Activated CD8-positive, alpha-beta T cell treated with anti-CD3 and anti-CD28 coated beads for 36 hours (primary cell): ENCODE measurements at regions not wholly inside any gene's neighbourhood (a gene's known extent, or its start where the extent isn't known, plus 50 kb on each side); places are given as distances from the start of the nearest gene placed in this dataset.

Source experiments
- ATAC-seq: fragments of 200-7000 bp; cut with Tn5 transposase; one replicate; pipeline ENCODE4 v1.10.0; 2021; ENCODE audit warnings: mild to moderate bottlenecking, moderate library complexity
- CTCF ChIA-PET: fragments of 350-600 bp; sonication (Branson Sonifier 250); formaldehyde crosslinking; loops from one replicate; lab custom pipeline; 2021; ENCODE audit warnings: antibody characterized with exemption; lab: Charles Lee
- POLR2A ChIA-PET: fragments of 350-600 bp; sonication (Branson Sonifier 250); formaldehyde crosslinking; loops from one replicate; lab custom pipeline; 2021; ENCODE audit warnings: antibody characterized with exemption; lab: Charles Lee
- DNase-seq: peaks from one replicate; pipeline ENCODE4 v3.0.0-alpha.2; 2020
- H3K27ac Mint-ChIP-seq: one replicate; pipeline ENCODE4 v1.8.0; 2021; ENCODE audit warnings: mild to moderate bottlenecking, mixed read lengths
- H3K27me3 Mint-ChIP-seq: one replicate; pipeline ENCODE4 v1.8.0; 2021; ENCODE audit warnings: mixed read lengths
- H3K36me3 Mint-ChIP-seq: one replicate; pipeline ENCODE4 v1.8.0; 2021; ENCODE audit warnings: low read depth, mixed read lengths
- H3K4me1 Mint-ChIP-seq: one replicate; pipeline ENCODE4 v1.8.0; 2021; ENCODE audit warnings: low read depth, mixed read lengths
- H3K4me3 Mint-ChIP-seq: one replicate; pipeline ENCODE4 v1.8.0; 2021; ENCODE audit warnings: mild to moderate bottlenecking, moderate library complexity, mixed read lengths
- H3K9me3 Mint-ChIP-seq: one replicate; pipeline ENCODE4 v1.8.0; 2021; ENCODE audit warnings: mixed read lengths
- intact Hi-C: fragments of 100-400 bp; cut with micrococcal nuclease; formaldehyde crosslinking; loops from one replicate; pipeline ENCODE4 v1.10.0; 2022
- TF ChIP-seq, protein P1 (sequence below): fragments of 200-600 bp; IDR thresholded peaks from one replicate; pipeline ENCODE4 v1.8.0; 2022; ENCODE audit warnings: antibody characterized with exemption, mild to moderate bottlenecking

DNA sequence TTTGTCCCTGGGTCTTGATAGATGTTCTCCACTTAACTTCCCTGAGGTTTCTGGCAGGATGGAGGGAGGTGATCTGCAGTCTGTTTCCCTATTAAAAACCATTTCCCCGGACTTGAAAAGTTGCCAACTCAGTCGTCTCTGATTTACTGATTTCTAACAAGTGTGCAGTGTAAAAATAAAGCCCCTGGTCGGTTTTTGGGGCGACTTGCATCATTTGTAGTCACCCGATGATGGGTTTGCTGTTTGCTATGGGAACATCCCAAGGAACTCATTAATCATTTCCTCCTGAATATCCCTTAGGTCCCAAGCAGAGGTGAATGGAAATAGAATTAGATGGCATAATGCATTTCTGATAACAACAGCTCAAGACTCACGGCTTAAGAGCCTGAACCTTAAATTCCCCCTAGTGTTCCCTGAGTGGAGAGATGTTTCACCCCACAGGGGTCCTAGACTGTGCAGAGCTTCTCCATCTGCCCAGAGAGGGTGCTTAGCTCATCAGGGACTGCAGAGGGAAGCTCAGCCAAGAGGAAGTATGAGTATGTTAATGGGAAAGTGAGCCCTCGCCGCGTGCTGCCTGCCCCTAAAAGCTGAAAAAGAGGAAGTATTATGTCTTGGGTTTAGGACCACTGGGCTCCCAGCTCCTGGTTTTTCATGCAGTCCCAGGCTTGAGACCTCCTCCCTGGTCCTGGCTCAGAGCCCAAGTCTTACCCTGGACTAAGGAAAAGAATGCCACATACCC is 115.1 kb upstream of the DAP start:
- ChIA-PET CTCF (interaction anchor here (1.0 to 1.2 kb wide), 4 partner anchors 9 to 19 kb away, joined by 3 to 5 read pairs (median 4); no protein-coding TSS in a partner anchor), POLR2A (no interaction called here)
- DNase-seq, result no peak
- intact Hi-C loops, result no loop called here
- no peak overlapping the region for H3K27ac Mint-ChIP-seq
- peaks cover 13% of the 10 kb centered on the region for H3K27me3 Mint-ChIP-seq
- no peaks in the 10 kb centered on the region for H3K9me3 Mint-ChIP-seq
- H3K4me3 Mint-ChIP-seq, result no peak overlapping the region
- no peaks in the 10 kb centered on the region for H3K36me3 Mint-ChIP-seq
- no peak for ATAC-seq
- TF ChIP-seq, protein P1, sequence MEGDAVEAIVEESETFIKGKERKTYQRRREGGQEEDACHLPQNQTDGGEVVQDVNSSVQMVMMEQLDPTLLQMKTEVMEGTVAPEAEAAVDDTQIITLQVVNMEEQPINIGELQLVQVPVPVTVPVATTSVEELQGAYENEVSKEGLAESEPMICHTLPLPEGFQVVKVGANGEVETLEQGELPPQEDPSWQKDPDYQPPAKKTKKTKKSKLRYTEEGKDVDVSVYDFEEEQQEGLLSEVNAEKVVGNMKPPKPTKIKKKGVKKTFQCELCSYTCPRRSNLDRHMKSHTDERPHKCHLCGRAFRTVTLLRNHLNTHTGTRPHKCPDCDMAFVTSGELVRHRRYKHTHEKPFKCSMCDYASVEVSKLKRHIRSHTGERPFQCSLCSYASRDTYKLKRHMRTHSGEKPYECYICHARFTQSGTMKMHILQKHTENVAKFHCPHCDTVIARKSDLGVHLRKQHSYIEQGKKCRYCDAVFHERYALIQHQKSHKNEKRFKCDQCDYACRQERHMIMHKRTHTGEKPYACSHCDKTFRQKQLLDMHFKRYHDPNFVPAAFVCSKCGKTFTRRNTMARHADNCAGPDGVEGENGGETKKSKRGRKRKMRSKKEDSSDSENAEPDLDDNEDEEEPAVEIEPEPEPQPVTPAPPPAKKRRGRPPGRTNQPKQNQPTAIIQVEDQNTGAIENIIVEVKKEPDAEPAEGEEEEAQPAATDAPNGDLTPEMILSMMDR, result no peak
- no peaks in the 10 kb centered on the region for H3K4me1 Mint-ChIP-seq

DNA sequence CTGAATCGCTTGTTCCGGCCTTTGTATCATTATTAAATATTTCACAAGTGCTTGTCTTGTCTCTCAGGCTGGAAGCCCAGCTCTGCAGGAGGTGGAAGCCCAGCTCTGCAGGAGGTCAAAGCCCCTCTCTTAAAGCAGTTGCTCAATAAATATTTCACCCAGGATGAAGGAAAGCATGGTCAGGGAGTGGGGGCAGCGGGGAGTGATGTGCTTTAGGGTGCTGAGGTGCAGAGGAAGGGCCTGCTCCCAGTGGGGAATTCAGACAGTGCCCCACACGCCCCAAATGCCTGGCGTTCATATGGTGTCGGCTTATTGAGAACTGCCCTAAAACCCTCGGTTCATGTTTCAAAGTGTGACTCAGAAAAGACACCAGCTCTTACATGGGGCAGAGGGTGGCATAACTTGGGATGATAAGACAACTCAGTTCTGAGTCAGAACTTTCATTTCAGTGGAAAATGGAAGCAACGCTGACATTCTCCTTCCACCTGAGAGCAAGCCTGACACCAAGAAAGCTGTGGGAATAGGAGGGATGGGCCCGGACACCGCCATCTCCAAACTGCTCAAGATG is 114.3 kb upstream of the DAP start:
- intact Hi-C loops, result no loop called here

DNA sequence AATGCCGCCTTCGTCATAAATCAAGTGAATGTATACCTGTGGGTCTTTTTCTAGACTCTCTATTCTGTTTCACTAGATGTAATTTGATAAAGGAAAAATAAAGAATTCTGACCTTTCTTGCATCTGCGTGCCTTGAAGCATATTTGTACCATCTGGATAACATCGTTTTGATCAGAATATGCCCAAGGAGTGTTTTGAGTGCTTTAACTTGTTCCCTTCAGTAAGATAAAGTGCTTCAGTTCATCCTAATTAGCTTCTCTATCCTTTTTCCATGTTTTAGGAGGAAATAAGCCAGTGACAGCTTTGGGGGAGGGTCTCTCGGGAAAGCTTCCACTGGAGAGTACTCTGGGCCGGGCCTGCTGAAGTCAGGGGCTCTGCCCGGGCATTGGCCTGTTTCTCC is 113.5 kb upstream of the DAP start:
- H3K27me3 Mint-ChIP-seq, result peaks cover 11% of the 10 kb centered on the region
- H3K27ac Mint-ChIP-seq, result no peak overlapping the region
- ChIA-PET CTCF (no interaction called here), POLR2A (interaction anchor here (0.6 kb wide), 1 partner anchor 10 kb away, joined by 3 read pairs; no protein-coding TSS in a partner anchor)
- no peaks in the 10 kb centered on the region for H3K36me3 Mint-ChIP-seq
- DNase-seq, result no peak
- H3K4me1 Mint-ChIP-seq, result no peaks in the 10 kb centered on the region
- intact Hi-C loops, result no loop called here
- no peak for ATAC-seq
- no peak overlapping the region for H3K4me3 Mint-ChIP-seq
- TF ChIP-seq, protein P1, result no peak
- H3K9me3 Mint-ChIP-seq, result no peaks in the 10 kb centered on the region

More for the DNA sequence above, 114.3 kb upstream of the DAP start:
- ATAC-seq, result no peak
- POLR2A ChIA-PET, result no interaction called here
- no peaks in the 10 kb centered on the region for H3K4me1 Mint-ChIP-seq
- H3K27ac Mint-ChIP-seq, result no peak overlapping the region
- no peak overlapping the region for H3K4me3 Mint-ChIP-seq
- no peak for DNase-seq
- peaks cover 13% of the 10 kb centered on the region for H3K27me3 Mint-ChIP-seq
- no peaks in the 10 kb centered on the region for H3K36me3 Mint-ChIP-seq
- TF ChIP-seq, protein P1, result no peak
- CTCF ChIA-PET, result interaction anchor here (1.1 kb wide), 1 partner anchor 9 kb away, joined by 4 read pairs; no protein-coding TSS in a partner anchor
- no peaks in the 10 kb centered on the region for H3K9me3 Mint-ChIP-seq

DNA sequence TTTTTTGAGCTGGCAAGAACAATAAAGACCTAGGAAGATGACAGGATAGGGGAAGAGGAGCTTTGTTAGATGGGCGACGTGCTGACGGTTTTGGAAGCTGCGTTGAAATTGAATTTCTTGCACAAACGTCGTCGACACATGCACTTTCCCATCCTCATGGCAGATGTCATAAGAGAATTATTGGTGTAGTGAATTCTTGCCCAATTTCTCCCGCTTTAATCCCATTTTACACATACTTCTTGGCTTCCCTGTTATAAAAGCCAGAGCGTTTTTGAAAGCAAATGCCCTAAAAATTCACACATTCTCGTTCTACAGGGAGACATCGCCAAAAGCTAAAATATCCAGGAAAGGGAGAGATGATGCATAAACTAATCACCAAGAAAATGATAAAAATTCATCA is 109.8 kb upstream of the DAP start:
- Mint-ChIP-seq H3K4me1 (no peaks in the 10 kb centered on the region), H3K4me3 (no peak overlapping the region), H3K36me3 (no peaks in the 10 kb centered on the region), H3K27me3 (peaks cover 5% of the 10 kb centered on the region), H3K27ac (no peak overlapping the region), H3K9me3 (no peaks in the 10 kb centered on the region)
- intact Hi-C loops, result no loop called here
- POLR2A ChIA-PET, result no interaction called here
- CTCF ChIA-PET, result no interaction called here
- no peak for ATAC-seq
- no peak for DNase-seq
- TF ChIP-seq, protein P1, result no peak

DNA sequence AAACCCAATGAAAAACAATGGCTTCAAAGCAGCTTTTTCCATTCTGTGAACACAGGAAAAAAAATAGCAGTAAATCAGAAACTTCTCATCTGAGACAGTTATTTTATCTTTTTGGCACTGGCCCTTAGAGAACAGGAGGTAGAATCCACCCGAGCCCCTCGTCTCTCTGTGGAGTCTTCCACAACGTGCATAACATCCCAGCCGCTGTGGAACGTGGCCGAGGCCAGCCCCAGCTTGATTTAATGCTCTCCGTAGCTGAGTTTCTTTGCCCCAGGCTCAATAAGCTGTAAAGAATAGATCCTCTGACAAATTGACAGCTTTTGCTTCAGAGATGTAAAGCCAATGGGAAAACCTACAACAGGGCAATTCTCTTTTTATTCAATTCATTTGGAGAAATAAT is 107.9 kb upstream of the DAP start:
- Mint-ChIP-seq H3K9me3 (no peaks in the 10 kb centered on the region), H3K27me3 (peaks cover 1% of the 10 kb centered on the region), H3K4me1 (no peaks in the 10 kb centered on the region), H3K4me3 (no peak overlapping the region), H3K27ac (no peak overlapping the region), H3K36me3 (no peaks in the 10 kb centered on the region)
- ATAC-seq (no peak), DNase-seq (no peak)
- TF ChIP-seq, protein P1, result no peak
- CTCF ChIA-PET, result interaction anchor here (1.0 to 1.4 kb wide), 2 partner anchors 11 to 168 kb away, joined by 3 to 4 read pairs; no protein-coding TSS in a partner anchor
- intact Hi-C loops, result no loop called here
- POLR2A ChIA-PET, result no interaction called here
